ENCODE measurements at regions not wholly inside any gene's neighbourhood (a gene's known extent, or its start where the extent isn't known, plus 50 kb on each side); places are given as distances from the start of the nearest gene placed in this dataset.

DNA sequence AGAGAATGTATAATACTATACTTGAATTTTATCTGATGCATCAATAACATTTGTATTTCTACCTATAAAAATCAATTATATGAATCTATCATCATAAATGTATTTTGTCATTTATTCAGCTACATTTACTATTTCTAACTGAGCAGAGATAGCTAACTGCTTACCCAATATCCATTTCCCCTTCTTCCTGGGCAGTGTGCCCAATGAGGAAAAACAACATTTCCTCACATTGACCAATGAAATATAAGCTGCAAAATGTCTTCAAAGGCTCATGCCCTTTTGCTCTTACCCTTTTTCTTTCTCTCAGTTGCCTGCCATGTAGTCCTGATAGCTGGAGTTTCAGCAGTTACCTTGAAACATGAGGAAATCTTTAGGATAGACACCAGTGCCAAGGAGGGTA is 385.8 kb upstream of the PCSK5 start:
- no peaks in the 10 kb centered on the region for H3K36me3 ChIP-seq (ENCODE audit: control insufficient read depth, insufficient read depth, low read length)
- H3K9me3 ChIP-seq (ENCODE audit: control insufficient read depth, insufficient read depth, low read depth, low read length) = no peaks in the 10 kb centered on the region
- TF ChIP-seq, protein P1, sequence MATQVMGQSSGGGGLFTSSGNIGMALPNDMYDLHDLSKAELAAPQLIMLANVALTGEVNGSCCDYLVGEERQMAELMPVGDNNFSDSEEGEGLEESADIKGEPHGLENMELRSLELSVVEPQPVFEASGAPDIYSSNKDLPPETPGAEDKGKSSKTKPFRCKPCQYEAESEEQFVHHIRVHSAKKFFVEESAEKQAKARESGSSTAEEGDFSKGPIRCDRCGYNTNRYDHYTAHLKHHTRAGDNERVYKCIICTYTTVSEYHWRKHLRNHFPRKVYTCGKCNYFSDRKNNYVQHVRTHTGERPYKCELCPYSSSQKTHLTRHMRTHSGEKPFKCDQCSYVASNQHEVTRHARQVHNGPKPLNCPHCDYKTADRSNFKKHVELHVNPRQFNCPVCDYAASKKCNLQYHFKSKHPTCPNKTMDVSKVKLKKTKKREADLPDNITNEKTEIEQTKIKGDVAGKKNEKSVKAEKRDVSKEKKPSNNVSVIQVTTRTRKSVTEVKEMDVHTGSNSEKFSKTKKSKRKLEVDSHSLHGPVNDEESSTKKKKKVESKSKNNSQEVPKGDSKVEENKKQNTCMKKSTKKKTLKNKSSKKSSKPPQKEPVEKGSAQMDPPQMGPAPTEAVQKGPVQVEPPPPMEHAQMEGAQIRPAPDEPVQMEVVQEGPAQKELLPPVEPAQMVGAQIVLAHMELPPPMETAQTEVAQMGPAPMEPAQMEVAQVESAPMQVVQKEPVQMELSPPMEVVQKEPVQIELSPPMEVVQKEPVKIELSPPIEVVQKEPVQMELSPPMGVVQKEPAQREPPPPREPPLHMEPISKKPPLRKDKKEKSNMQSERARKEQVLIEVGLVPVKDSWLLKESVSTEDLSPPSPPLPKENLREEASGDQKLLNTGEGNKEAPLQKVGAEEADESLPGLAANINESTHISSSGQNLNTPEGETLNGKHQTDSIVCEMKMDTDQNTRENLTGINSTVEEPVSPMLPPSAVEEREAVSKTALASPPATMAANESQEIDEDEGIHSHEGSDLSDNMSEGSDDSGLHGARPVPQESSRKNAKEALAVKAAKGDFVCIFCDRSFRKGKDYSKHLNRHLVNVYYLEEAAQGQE (IDR thresholded peaks at IDR 0.05; ENCODE audit: insufficient read depth in 1 of 2, low read depth in 2 of 2, low read length in 1 of 2) = no peak
- TF ChIP-seq, protein P2, sequence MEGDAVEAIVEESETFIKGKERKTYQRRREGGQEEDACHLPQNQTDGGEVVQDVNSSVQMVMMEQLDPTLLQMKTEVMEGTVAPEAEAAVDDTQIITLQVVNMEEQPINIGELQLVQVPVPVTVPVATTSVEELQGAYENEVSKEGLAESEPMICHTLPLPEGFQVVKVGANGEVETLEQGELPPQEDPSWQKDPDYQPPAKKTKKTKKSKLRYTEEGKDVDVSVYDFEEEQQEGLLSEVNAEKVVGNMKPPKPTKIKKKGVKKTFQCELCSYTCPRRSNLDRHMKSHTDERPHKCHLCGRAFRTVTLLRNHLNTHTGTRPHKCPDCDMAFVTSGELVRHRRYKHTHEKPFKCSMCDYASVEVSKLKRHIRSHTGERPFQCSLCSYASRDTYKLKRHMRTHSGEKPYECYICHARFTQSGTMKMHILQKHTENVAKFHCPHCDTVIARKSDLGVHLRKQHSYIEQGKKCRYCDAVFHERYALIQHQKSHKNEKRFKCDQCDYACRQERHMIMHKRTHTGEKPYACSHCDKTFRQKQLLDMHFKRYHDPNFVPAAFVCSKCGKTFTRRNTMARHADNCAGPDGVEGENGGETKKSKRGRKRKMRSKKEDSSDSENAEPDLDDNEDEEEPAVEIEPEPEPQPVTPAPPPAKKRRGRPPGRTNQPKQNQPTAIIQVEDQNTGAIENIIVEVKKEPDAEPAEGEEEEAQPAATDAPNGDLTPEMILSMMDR (IDR thresholded peaks at IDR 0.05) = no peak
- TF ChIP-seq SIN3A (IDR thresholded peaks at IDR 0.05; ENCODE audit: borderline replicate concordance, insufficient read depth, low read depth, low read length) (no peak), TCF7L2 (IDR thresholded peaks at IDR 0.05; ENCODE audit: low read depth, low read length) (no peak), POLR2AphosphoS5 (IDR thresholded peaks at IDR 0.05; ENCODE audit: low read depth, low read length) (no peak)
- H3K4me3 ChIP-seq (ENCODE audit: low read depth in 2 of 2, low read length in 2 of 2) = no peak overlapping the region
- intact Hi-C loops (cut with micrococcal nuclease; ENCODE audit: unreplicated experiment) (no loop called here), in situ Hi-C loops (cut with HindIII; ENCODE audit: low pct_unique_long_range_greater_than_20kb, low sequenced_read_pairs) (no loop called here)
- no TSS peak for BruUV-seq (replicated peaks)
- no peaks in the 10 kb centered on the region for H3K4me1 ChIP-seq (ENCODE audit: control insufficient read depth, insufficient read depth, low read length)
- no peak for DNase-seq (ENCODE audit: low read depth, low spot score)
- no peak for ATAC-seq
- H3K27me3 ChIP-seq (ENCODE audit: control insufficient read depth, insufficient read depth, low read length) = no peaks in the 10 kb centered on the region
- H3K27ac ChIP-seq (ENCODE audit: low read length) = no peak overlapping the region
- ChIA-PET CTCF (interaction anchor here (0.6 kb wide), 1 partner anchor 99 kb away, joined by 8 read pairs; no protein-coding TSS in a partner anchor), POLR2A (no interaction called here)

GRCh38 chr9:75505654-75506053 is 384.8 kb upstream of the PCSK5 start:
- TF ChIP-seq, protein P1 (IDR thresholded peaks at IDR 0.05; ENCODE audit: insufficient read depth in 1 of 2, low read depth in 2 of 2, low read length in 1 of 2) = no peak
- no peak for TF ChIP-seq SIN3A (IDR thresholded peaks at IDR 0.05; ENCODE audit: borderline replicate concordance, insufficient read depth, low read depth, low read length)
- TF ChIP-seq POLR2AphosphoS5 (IDR thresholded peaks at IDR 0.05; ENCODE audit: low read depth, low read length) = no peak
- in situ Hi-C loops (cut with HindIII; ENCODE audit: low pct_unique_long_range_greater_than_20kb, low sequenced_read_pairs) = no loop called here

More at GRCh38 chr9:75505654-75506053, 384.8 kb upstream of the PCSK5 start:
- CTCF ChIA-PET = no interaction called here
- POLR2A ChIA-PET = no interaction called here
- H3K36me3 ChIP-seq (ENCODE audit: control insufficient read depth, insufficient read depth, low read length) = no peaks in the 10 kb centered on the region
- no peaks in the 10 kb centered on the region for H3K9me3 ChIP-seq (ENCODE audit: control insufficient read depth, insufficient read depth, low read depth, low read length)
- no TSS peak for BruUV-seq (replicated peaks)
- H3K4me1 ChIP-seq (ENCODE audit: control insufficient read depth, insufficient read depth, low read length) = no peaks in the 10 kb centered on the region
- H3K27ac ChIP-seq (ENCODE audit: low read length) = no peak overlapping the region
- H3K27me3 ChIP-seq (ENCODE audit: control insufficient read depth, insufficient read depth, low read length) = no peaks in the 10 kb centered on the region
- DNase-seq (ENCODE audit: low read depth, low spot score) (no peak), ATAC-seq (no peak)
- no peak overlapping the region for H3K4me3 ChIP-seq (ENCODE audit: low read depth in 2 of 2, low read length in 2 of 2)
- intact Hi-C loops (cut with micrococcal nuclease; ENCODE audit: unreplicated experiment) = no loop called here
